H1 (cell line): ENCODE measurements at regions not wholly inside any gene's neighbourhood (a gene's known extent, or its start where the extent isn't known, plus 50 kb on each side); places are given as distances from the start of the nearest gene placed in this dataset.

Experiments used
- CHD7 ChIP-seq: fragments of 300-600 bp; sonication (generic); IDR thresholded peaks from 2 replicates; pipeline ENCODE4 v1.7.1; 2012; ENCODE audit warnings: low read length, moderate library complexity, mild to moderate bottlenecking, inconsistent platforms; ENCODE audit not compliant: insufficient replicate concordance
- EP300 ChIP-seq, 2 experiments: IDR thresholded peaks; 1 replicate in 1 of 2; 2 replicates in 1 of 2; pipeline ENCODE4 v1.6.1; 2011 to 2012; ENCODE audit warnings: low read depth in 2 of 2, low read length in 2 of 2, mild to moderate bottlenecking in 2 of 2, borderline replicate concordance in 1 of 2, inconsistent platforms in 1 of 2, moderate library complexity in 1 of 2
- HDAC2 ChIP-seq, 2 experiments: fragments of 300-600 bp in 1 of 2; sonication (generic) in 1 of 2; IDR thresholded peaks; 2 replicates each; pipeline ENCODE4 v1.6.1; 2011 to 2012; ENCODE audit warnings: low read depth in 2 of 2, low read length in 2 of 2, mild to moderate bottlenecking in 2 of 2, moderate library complexity in 2 of 2, borderline replicate concordance in 1 of 2, inconsistent platforms in 1 of 2
- JUN ChIP-seq: IDR thresholded peaks from 2 replicates; pipeline ENCODE4 v1.6.1; 2011; ENCODE audit warnings: low read depth, mild to moderate bottlenecking, improper control_type of control experiment, low read length
- NANOG ChIP-seq: IDR thresholded peaks from 2 replicates; pipeline ENCODE4 v1.6.1; 2011; ENCODE audit warnings: low read length, low read depth, mild to moderate bottlenecking, inconsistent platforms; ENCODE audit not compliant: insufficient read depth, poor library complexity, severe bottlenecking
- NRF1 ChIP-seq: IDR thresholded peaks from 2 replicates; pipeline ENCODE4 v1.6.1; 2011; ENCODE audit warnings: mild to moderate bottlenecking, low read depth, low read length, improper control_type of control experiment
- RBBP5 ChIP-seq: IDR thresholded peaks from 2 replicates; pipeline ENCODE4 v1.7.1; 2012; ENCODE audit warnings: low read depth, mild to moderate bottlenecking, inconsistent platforms, low read length, moderate library complexity, borderline replicate concordance
- RNF2 ChIP-seq: fragments of 200-900, 300-1000 bp; sonication (generic); IDR thresholded peaks from 2 replicates; pipeline ENCODE4 v1.7.1; 2016; ENCODE audit warnings: borderline replicate concordance, low read depth, mild to moderate bottlenecking, antibody characterized with exemption, low read length; ENCODE audit not compliant: poor library complexity, severe bottlenecking; ENCODE audit errors: missing control alignments
- SP1 ChIP-seq: IDR thresholded peaks from 2 replicates; pipeline ENCODE4 v1.6.1; 2011; ENCODE audit warnings: low read depth, low read length
- TAF1 ChIP-seq: IDR thresholded peaks from 2 replicates; pipeline ENCODE4 v1.6.1; 2011; ENCODE audit warnings: mild to moderate bottlenecking, low read depth, low read length
- YY1 ChIP-seq: IDR thresholded peaks from 2 replicates; pipeline ENCODE4 v1.6.1; 2011; ENCODE audit warnings: low read depth, mild to moderate bottlenecking, low read length

GRCh38 chr2:46844443-46844842 is 71.2 kb downstream of the MCFD2 start (continued):
- no peak for TF ChIP-seq CHD7
- TF ChIP-seq TAF1 = no peak
- TF ChIP-seq JUN = no peak
- TF ChIP-seq RBBP5 = no peak
- TF ChIP-seq EP300 (IDR thresholded peaks at IDR 0.05; ENCODE audit: borderline replicate concordance in 1 of 2, low read depth in 2 of 2, low read length in 2 of 2) = no peak
- no peak for TF ChIP-seq NRF1
- no peak for TF ChIP-seq YY1
- no peak for TF ChIP-seq NANOG
- TF ChIP-seq SP1 = no peak
- no peak for TF ChIP-seq HDAC2 (IDR thresholded peaks at IDR 0.05; ENCODE audit: borderline replicate concordance in 1 of 2, low read depth in 2 of 2, low read length in 2 of 2)
- TF ChIP-seq RNF2 = no peak
